ENCODE measurements at regions not wholly inside any gene's neighbourhood (a gene's known extent, or its start where the extent isn't known, plus 50 kb on each side); places are given as distances from the start of the nearest gene placed in this dataset.

- TF ChIP-seq CTCF (IDR thresholded peaks at IDR 0.05) = no peak
- TF ChIP-seq POLR2AphosphoS5 (IDR thresholded peaks at IDR 0.05) = no peak
- TF ChIP-seq POLR2A (IDR thresholded peaks at IDR 0.05) = no peak
Measured at GRCh38 chr3:36257158-36257852, 123.0 kb upstream of the STAC start.
